Amygdala (tissue), 56 donors: ENCODE measurements at regions not wholly inside any gene's neighbourhood (a gene's known extent, or its start where the extent isn't known, plus 50 kb on each side); places are given as distances from the start of the nearest gene placed in this dataset.

Experiments used
- DNase-seq, 56 donors: peaks; one replicate each; lab custom pipeline; 2025; lab: John Stamatoyannopoulos, UW

DNA sequence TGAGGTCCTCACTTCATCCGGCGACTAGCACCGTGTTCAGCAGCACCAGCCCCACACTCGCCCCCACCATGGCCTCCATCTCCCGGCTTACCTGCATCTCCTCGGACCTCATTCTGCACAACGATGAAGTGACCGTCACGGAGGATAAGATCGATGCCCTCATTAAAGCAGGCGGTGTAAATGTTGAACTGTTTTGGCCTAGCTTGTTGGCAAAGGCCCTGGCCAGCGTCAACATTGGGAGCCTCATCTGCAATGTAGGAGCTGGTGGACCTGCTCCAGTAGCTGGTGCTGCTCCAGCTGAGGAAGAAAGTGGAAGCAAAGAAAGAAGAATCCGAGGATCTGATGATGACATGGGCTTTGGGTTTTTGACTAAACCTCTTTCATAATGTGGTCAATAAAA lies 70.5 kb upstream of the MYCN start:
- no peak for DNase-seq

DNA sequence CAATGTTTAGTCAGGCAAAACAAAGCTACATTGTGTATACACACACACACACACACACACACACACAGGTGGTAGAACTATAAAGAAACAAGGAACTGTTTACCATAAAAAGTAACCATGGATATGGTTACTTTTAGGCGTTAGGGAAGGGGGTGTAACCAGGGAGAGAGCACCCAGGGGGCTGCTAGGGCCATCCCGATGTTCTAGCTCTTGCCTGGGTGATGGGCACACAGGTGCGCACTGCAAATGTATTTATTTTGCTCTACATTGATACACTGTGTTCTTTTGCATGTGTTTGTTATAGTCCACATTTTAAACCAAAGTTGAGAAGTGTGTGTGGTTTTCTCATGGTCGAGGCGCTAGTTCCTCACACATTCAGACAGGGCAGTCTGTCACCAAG lies 69.8 kb upstream of the MYCN start:
- no peak for DNase-seq

DNA sequence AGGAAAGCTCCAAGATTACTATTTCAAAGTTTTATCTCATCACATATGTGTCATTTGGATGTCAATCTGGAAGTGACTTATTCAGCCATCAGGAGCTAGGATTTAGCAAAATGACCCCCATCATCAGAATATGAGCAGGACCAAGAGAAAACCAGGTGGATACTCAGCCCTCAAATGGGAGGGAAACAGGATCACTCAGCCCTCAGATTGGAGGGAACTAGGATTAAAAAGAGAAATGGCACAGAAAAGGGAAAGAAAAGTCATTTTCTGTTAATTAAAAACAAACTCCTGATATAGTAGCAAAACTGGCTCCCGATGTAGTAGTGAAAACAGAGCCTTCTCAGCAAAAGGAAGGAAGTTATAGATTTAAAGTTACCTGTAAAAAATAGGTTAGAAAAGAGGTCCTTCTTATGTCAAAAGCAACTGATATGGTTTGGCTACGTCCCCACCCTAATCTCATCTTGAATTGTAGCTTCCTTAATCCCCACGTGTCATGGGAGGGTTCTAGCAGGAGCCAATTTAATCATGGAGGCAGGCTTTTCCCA lies 69.0 kb upstream of the MYCN start:
- no peak for DNase-seq

DNA sequence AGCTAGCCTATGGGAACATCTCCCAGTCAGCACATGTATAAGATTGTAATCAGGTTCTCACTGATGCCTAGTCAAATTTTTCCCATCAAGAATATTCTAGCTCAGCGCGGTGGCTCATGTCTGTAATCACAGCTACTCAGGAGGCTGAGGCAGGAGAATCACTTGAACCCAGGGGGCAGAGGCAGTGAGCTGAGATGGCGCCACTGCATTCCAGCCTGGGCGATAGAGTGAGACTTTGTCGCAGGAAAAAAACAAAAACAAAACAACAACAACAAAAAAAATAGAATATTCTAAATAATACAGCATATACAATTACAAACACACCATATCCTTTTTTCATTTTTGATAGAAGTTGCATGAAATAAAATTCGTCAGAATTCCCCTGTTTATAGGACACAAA lies 67.5 kb upstream of the MYCN start:
- no peak for DNase-seq

DNA sequence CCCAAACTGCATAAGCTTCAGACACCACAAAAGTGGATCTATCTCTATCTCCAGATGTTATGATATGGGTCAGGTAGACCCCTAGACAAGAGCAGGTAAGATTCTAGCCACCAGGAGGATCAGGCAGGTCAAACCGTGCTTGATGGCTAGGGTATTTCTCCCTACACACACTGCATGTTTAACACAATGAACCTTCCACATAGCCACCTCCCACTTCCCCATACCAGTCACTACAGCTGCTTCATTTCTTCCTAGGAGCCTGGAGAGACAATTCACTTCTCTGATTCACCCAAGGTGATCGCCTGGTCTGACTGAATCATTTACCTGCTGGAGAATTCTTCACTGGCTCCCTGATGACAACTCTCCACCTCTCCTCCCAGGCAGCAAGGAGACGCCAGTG lies 66.0 kb upstream of the MYCN start:
- no peak for DNase-seq

DNA sequence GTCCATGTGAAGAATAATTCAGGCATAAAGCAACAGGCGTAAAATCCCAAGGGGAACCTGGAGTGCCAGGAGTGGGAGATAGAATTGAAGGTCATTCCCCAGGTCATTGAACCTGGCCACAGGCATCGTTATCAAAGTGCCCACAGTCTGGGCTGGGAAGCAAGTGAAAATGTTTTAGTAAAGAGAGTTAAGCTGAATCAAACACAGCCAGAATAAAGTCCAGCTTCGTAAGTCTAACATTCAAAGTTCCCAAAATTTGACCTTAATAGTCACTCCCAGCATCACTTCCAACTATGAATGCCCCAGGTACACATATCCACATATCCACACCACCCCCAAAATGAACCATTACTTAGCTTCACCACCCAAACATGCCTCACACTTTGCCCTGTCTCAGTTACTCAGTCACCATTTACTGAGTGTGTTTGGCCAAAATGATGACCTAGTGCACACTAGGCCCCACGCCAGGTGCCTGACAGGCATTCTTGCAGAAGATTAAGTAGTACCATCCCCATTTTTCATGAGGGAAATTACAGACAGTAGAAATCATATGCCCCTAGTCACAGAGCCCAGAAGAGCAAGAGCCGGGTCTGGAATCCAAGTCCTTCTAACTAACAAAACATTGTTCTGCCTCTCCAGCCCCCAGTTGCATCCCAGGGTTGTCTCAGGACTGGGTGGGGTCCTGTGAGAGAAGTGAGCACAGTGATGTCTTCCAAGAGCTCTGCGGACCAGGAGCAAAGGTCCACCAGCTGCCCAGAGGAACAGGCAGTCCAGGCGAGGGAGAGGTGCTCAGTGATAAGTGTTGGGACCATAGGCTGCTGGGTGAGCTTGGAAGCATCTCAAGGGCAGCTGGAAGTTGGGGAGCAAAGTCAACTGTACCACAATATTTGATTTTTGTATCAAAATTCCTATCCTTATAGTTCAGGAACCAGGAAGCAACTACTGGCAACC lies 65.2 kb upstream of the MYCN start:
- DNase-seq: no peak

DNA sequence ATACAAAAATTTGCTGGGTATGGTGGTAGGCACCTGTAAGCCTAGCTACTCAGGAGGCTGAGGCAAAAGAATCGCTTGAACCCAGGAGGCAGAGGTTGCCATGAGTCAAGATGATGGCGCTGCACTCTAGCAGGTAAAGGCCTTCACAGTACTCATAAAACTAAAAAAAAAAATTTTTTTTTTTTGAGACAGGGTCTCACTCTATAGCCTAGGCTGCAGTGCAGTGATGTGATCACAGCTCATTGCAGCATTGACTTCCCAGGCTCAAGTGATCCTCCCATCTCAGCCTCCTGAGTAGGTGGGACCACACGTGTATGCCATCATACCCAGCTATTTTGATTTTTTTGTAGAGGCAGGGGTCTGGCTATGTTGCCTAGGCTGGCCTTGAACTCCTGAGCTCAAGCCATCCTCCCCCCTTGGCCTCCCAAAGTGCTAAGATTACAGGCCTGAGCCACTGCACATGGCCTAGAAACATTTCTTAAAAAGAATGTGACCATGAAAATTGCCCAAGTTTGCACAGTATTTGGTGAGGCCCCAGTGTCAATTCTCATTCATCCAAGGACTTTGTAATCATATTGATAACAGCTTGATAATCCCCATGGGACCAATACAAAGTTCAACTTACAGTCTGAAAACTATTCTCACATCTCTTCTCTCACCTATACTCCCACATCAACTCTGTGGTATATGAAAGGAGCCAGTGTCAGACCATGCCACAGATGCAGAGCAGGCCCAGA lies 64.2 kb upstream of the MYCN start:
- DNase-seq: no peak

DNA sequence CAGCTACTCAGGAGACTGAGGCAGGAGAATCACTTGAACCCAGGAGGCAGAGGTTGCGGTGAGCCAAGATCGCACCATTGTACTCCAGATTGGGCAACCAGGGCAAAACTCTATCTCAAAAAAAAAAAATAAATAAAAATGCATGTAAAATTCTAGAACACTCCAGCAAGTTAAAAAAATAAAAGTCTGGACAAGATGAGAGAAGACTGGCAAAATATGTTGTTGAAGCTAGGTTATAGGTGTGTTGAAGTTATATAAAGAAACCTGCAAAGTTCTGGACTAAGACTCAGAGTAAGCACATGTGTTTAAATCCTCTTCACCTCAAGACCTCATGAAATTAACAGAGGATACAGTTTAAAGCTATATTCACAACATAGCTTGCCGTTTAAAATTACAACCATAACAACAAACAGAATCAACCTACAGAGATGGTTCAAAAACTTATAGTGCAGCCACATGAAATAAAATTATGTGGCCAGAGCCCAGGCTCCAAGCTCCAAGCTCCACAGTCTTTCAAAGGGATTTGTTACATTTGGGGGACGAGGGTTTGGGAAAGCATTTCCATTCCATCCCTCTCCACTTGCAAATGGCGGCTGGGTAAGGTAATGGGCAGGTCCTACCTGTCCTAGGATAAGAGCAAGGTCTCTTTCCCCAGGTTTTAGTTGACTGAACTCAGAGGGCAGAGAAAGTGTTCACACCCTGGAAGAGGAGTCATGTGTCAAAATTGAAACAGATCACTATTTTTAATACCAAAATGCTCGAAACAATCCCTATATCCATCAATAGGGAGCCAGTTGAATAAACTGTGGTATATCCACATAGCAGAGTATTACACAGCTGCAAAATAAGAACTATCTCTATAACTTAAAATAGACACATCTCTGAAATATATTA lies 59.9 kb upstream of the MYCN start:
- DNase-seq: no peak

DNA sequence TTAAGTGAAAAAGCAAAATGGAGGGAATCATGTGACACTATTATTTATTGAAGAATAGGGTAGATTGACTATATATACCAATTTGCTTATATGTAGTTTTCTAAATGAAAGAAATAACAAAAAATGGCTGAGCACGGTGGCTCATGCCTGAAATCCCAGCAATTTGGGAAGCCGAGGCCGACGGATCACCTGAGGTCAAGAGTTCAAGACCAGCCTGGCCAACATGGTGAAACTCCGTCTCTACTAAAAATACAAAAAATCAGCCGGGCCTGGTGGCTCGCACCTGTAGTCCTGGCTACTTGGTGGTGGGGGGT lies 59.3 kb upstream of the MYCN start:
- no peak for DNase-seq

DNA sequence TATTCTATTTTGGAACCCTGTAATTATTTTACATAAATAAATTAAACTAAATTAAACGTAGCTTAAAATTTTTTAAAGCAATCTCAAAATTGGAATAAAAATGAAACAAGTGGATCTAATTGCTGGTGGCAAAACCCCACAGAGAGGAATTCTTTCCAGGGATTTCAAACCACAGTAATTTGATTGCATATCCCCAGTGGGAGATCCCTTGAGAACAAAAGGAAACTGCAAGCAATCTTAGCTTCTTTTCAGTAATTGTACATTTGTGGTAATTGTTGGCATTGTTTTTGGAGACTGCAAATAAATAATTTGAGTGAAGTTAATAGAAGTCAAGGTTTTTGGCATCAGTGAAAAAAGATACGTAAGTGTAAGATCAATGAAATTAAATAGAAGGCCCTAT lies 58.7 kb upstream of the MYCN start:
- no peak for DNase-seq

DNA sequence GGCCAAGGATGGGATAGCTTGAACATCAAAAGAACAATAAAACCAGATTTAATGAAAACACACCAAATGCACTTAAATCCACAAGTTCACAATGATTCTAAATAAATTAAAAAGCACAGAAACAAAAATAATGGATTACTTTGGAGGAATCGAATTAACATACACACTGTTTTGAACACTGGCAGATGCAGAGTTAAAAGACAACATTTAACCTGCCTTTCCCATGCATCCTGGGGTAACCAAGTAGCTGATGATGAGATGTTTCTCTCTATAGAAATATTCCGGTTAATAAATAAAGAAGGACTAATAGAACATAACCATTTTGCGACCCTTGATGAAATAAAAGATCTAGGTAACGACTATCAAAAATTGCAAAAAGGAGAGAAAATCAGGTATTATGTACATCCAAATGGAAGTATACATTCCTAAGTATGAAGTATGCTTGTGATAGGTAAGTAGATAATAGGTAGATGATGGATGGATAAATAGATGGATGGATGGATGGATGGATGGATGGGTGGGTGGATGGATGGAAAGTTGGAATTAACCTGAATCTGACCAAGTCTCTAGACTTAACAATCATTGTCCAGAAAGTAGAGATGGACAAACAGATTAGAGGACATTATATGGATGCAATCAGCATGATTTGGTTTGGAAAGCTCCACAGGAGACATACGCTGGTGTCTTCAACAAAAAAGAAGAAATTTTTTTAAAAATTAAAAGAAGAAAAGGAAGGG lies 57.4 kb upstream of the MYCN start:
- DNase-seq: no peak

DNA sequence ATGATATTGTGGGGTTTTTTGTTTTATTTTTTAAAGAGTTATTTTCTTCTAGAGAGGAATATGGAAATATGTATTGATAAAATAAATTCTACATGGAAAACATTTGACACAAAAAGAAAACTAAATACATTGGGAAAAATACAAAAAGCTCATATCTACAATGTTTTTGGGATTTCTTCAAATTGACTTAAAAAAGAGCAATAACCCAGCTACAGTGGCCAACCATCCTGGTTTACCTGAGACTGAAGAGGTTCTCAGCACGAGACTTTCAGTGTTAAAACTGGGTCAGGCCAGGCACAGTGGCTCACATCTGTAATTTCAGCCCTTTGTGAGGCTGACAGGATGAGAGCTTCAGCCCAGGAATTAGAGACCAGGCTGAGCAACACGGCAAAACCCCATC lies 56.7 kb upstream of the MYCN start:
- no peak for DNase-seq

DNA sequence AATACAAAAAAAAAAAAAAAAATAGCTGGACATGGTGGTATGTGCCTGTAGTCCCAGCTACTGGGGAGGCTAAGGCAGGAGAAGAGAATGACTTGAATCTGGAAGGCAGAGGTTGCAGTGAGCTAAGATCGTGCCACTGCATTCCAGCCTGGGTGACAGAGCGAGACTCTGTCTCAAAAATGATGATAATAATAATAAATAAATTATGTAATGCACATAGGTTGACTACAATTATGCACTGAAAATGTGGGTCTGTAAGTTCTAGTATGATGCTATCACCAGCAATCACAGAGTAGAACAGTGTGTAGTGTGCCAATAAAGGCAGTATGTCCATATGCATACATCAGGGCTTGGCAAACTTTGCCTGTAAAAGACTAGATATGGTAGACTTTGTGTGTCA lies 55.6 kb upstream of the MYCN start:
- DNase-seq: no peak

DNA sequence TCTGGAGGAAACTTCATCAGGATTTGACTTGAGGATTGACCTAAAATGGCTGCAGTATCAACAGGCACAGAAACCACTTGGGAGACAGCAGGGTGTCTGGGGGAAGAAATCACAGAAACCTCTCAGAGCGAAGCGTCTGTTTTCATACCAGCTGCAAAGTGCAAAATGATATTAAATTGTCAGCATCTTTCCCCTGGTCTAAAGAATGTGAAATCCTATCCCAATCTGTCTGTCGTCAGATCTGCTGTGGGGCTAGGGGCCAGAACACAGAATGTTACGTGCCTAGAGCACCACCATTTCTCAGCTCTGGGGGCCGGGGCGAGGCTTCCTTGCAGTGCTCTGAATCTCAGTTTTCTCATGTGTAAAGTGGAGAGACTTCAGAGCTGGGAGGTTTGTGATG lies 54.1 kb upstream of the MYCN start:
- no peak for DNase-seq

DNA sequence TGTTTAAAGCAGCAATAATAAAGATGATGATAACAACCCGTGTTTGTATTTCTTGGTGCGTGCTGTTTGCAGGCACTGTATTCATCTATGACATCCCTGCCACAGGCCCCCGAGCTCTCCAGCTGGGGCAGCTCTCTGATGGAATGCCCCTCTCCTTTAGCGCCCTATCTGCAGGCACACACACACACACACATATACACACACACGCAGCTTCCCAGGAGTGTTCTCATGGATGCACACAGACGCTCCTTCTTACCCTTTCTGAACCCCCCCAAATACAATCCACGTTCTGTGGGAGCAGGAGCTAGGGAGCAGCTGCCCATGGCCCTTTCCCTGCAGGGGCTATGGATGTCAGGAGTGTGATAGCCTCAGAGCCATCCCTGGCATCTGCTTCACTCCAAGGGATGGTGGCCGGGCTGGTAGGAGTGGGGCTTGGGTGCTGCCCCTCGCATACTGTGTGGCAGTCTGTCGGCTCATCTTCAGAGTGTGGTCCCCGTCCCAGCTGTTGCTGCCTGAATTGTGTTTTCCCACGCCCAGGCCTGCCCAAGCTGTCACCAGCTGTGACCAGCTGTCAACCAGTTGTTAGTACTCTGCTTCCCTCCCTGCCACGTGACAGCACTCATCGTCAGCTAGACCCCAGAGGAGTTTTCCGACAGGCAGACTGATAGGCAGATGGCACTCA lies 50.8 kb upstream of the MYCN start:
- no peak for DNase-seq

DNA sequence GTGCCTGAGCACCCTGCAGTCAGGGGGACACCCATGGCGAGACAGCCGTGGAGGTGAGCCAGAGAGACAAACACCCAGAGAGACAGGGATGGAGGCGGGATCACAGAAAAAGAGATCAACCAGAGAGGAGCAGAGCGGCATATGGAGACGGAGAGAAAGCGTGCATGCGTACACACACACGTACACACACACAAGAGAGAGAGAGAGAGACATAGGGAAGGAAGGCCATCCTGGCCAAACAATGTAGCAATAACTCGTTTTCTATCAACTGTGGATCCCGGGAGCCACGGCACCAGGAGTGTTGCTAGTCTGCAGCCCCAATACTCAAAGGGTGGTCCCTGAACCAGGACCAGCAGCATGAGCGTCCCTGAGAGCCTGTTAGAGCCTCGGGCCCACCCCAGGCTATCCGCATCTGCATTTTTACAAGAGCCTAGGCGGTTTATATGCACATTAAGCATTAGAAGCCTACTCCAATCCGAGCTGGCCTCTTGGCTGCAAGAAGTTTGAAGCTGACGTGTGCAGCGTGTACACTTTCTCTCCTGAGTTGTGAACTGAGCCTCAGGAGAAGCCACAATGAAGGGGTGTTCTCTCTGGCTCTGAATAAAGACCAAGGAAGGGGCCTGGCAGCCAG lies 50.1 kb upstream of the MYCN start:
- DNase-seq: no peak
